MM.1S (cell line): ENCODE measurements at regions not wholly inside any gene's neighbourhood (a gene's known extent, or its start where the extent isn't known, plus 50 kb on each side); places are given as distances from the start of the nearest gene placed in this dataset.

ENCODE experiments used
- DNase-seq: peaks from one replicate; pipeline ENCODE4 v3.0.0-alpha.2; 2015
- H2AFZ ChIP-seq: fragments of 300-600 bp; sonication (generic); 2 replicates; pipeline ENCODE4 v1.6.0; 2016; ENCODE audit warnings: antibody characterized with exemption, low read length
- H3F3A ChIP-seq: fragments of 300-600 bp; sonication (generic); 2 replicates; pipeline ENCODE4 v1.6.1; 2016; ENCODE audit warnings: mild to moderate bottlenecking, antibody characterized with exemption, low read length, moderate library complexity, mixed read lengths; ENCODE audit not compliant: insufficient read depth
- H3K27ac ChIP-seq: fragments of 300-600 bp; sonication (generic); 2 replicates; pipeline ENCODE4 v1.5.1; 2016; ENCODE audit warnings: mild to moderate bottlenecking, low read length
- H3K27me3 ChIP-seq: fragments of 300-600 bp; sonication (generic); replicated peaks from 2 replicates; pipeline ENCODE4 v1.6.0; 2016; ENCODE audit warnings: low read length; ENCODE audit not compliant: insufficient read depth
- H3K36me3 ChIP-seq: fragments of 300-600 bp; sonication (generic); replicated peaks from 2 replicates; pipeline ENCODE4 v1.6.1; 2016; ENCODE audit warnings: mild to moderate bottlenecking, low read length, mixed read lengths; ENCODE audit not compliant: insufficient read depth
- H3K4me1 ChIP-seq: fragments of 300-600 bp; sonication (generic); 2 replicates; pipeline ENCODE4 v1.6.1; 2016; ENCODE audit warnings: low read length, mixed read lengths
- H3K4me2 ChIP-seq: fragments of 300-600 bp; sonication (generic); 2 replicates; pipeline ENCODE4 v1.6.0; 2016; ENCODE audit warnings: low read depth, low read length
- H3K4me3 ChIP-seq: fragments of 300-600 bp; sonication (generic); 2 replicates; pipeline ENCODE4 v1.5.1; 2016; ENCODE audit warnings: low read length, mixed read lengths
- H3K79me2 ChIP-seq: fragments of 300-600 bp; sonication (generic); 2 replicates; pipeline ENCODE4 v1.6.1; 2016; ENCODE audit warnings: mixed run types, low read length, mixed read lengths
- H3K9ac ChIP-seq: fragments of 300-600 bp; sonication (generic); 2 replicates; pipeline ENCODE4 v1.6.1; 2016; ENCODE audit warnings: low read length, mixed read lengths
- H3K9me2 ChIP-seq: fragments of 300-600 bp; sonication (generic); replicated peaks from 2 replicates; pipeline ENCODE4 v1.6.1; 2016; ENCODE audit warnings: mild to moderate bottlenecking, low read length, mixed read lengths; ENCODE audit not compliant: insufficient read depth
- H3K9me3 ChIP-seq: fragments of 300-600 bp; sonication (generic); replicated peaks from 2 replicates; pipeline ENCODE4 v1.6.1; 2016; ENCODE audit warnings: mild to moderate bottlenecking, low read length, mixed read lengths; ENCODE audit not compliant: insufficient read depth
- H4K20me1 ChIP-seq: fragments of 300-600 bp; sonication (generic); 2 replicates; pipeline ENCODE4 v1.6.1; 2016; ENCODE audit warnings: mild to moderate bottlenecking, low read length, moderate library complexity, mixed read lengths; ENCODE audit not compliant: insufficient read depth
- CTCF ChIP-seq: fragments of 300-600 bp; sonication (generic); IDR thresholded peaks from 2 replicates; pipeline ENCODE4 v1.5.1; 2016; ENCODE audit warnings: antibody characterized with exemption, low read length, mixed read lengths
- EZH2 ChIP-seq: fragments of 300-600 bp; sonication (generic); optimal IDR thresholded peaks from 2 replicates; pipeline ENCODE3; 2017; ENCODE audit warnings: low read depth, mild to moderate bottlenecking, antibody characterized with exemption, low read length, mixed read lengths
- EZH2phosphoT487 ChIP-seq: fragments of 300-600 bp; sonication (generic); IDR thresholded peaks from 2 replicates; pipeline ENCODE4 v1.6.1; 2018; ENCODE audit warnings: antibody characterized with exemption, low read length

- Histone ChIP-seq H3K36me3 (no peaks in the 10 kb centered on the region), H4K20me1 (no peaks in the 10 kb centered on the region), H2AFZ (no peak overlapping the region), H3K9me3 (no peaks in the 10 kb centered on the region), H3K9ac (no peak overlapping the region), H3K27me3 (no peaks in the 10 kb centered on the region), H3K79me2 (no peaks in the 10 kb centered on the region), H3F3A (no peaks in the 10 kb centered on the region), H3K4me1 (no peaks in the 10 kb centered on the region), H3K27ac (no peak overlapping the region), H3K4me3 (no peak overlapping the region), H3K4me2 (no peak overlapping the region), H3K9me2 (no peaks in the 10 kb centered on the region)
- TF ChIP-seq EZH2phosphoT487 (no peak), CTCF (no peak), EZH2 (no peak)
- no peak for DNase-seq
Observed at GRCh38 chr5:38131686-38132085, 126.7 kb upstream of the EGFLAM start.

- no peak overlapping the region for H3K4me3 ChIP-seq
- H3K9ac ChIP-seq, result no peak overlapping the region
- H2AFZ ChIP-seq, result no peak overlapping the region
- H3K9me2 ChIP-seq, result no peaks in the 10 kb centered on the region
- TF ChIP-seq EZH2phosphoT487, result no peak
- TF ChIP-seq EZH2, result no peak
- TF ChIP-seq CTCF, result no peak
- no peak for DNase-seq
- H3K27me3 ChIP-seq, result no peaks in the 10 kb centered on the region
- H3K4me2 ChIP-seq, result no peak overlapping the region
- no peaks in the 10 kb centered on the region for H3F3A ChIP-seq
- no peaks in the 10 kb centered on the region for H3K9me3 ChIP-seq
- H3K79me2 ChIP-seq, result no peaks in the 10 kb centered on the region
- no peaks in the 10 kb centered on the region for H3K4me1 ChIP-seq
- H3K36me3 ChIP-seq, result no peaks in the 10 kb centered on the region
- no peak overlapping the region for H3K27ac ChIP-seq
- no peaks in the 10 kb centered on the region for H4K20me1 ChIP-seq
Observed at GRCh38 chr5:38124321-38124720, 134.0 kb upstream of the EGFLAM start.

GRCh38 chr5:38121420-38121819 lies 136.9 kb upstream of the EGFLAM start:
- Histone ChIP-seq H3K27ac (no peak overlapping the region), H2AFZ (no peak overlapping the region), H3K79me2 (no peaks in the 10 kb centered on the region), H3K9me3 (no peaks in the 10 kb centered on the region), H3K9me2 (no peaks in the 10 kb centered on the region), H3K4me1 (no peaks in the 10 kb centered on the region), H3K36me3 (no peaks in the 10 kb centered on the region), H4K20me1 (no peaks in the 10 kb centered on the region), H3K4me3 (no peak overlapping the region), H3K27me3 (no peaks in the 10 kb centered on the region), H3K4me2 (no peak overlapping the region), H3F3A (no peaks in the 10 kb centered on the region), H3K9ac (no peak overlapping the region)
- TF ChIP-seq EZH2, result no peak
- no peak for TF ChIP-seq EZH2phosphoT487
- TF ChIP-seq CTCF, result no peak
- DNase-seq, result no peak

GRCh38 chr5:38119836-38120235 lies 138.5 kb upstream of the EGFLAM start:
- TF ChIP-seq EZH2phosphoT487, result no peak
- no peak for TF ChIP-seq CTCF
- no peak for TF ChIP-seq EZH2
- no peaks in the 10 kb centered on the region for H3K9me2 ChIP-seq
- no peaks in the 10 kb centered on the region for H4K20me1 ChIP-seq
- H3K4me1 ChIP-seq, result no peaks in the 10 kb centered on the region
- no peak overlapping the region for H2AFZ ChIP-seq
- no peak overlapping the region for H3K9ac ChIP-seq
- no peaks in the 10 kb centered on the region for H3F3A ChIP-seq
- no peaks in the 10 kb centered on the region for H3K36me3 ChIP-seq
- no peak overlapping the region for H3K4me2 ChIP-seq
- H3K27me3 ChIP-seq, result no peaks in the 10 kb centered on the region
- no peak overlapping the region for H3K27ac ChIP-seq
- H3K9me3 ChIP-seq, result no peaks in the 10 kb centered on the region
- H3K79me2 ChIP-seq, result no peaks in the 10 kb centered on the region
- DNase-seq, result no peak
- no peak overlapping the region for H3K4me3 ChIP-seq
